ENCODE measurements at regions not wholly inside any gene's neighbourhood (a gene's known extent, or its start where the extent isn't known, plus 50 kb on each side); places are given as distances from the start of the nearest gene placed in this dataset.

- TF ChIP-seq POLR2A (IDR thresholded peaks at IDR 0.05; ENCODE audit: low read depth, low read length), result no peak
- TF ChIP-seq CTCF (IDR thresholded peaks at IDR 0.05; ENCODE audit: extremely low read depth in 1 of 2, insufficient read depth in 1 of 2, low read depth in 1 of 2, low read length in 2 of 2), result no peak
- no peak for TF ChIP-seq MAX (IDR thresholded peaks at IDR 0.05; ENCODE audit: insufficient read depth, insufficient read length)
- no peak for TF ChIP-seq EZH2 (IDR thresholded peaks at IDR 0.05; ENCODE audit: borderline replicate concordance, low read depth, low read length, severe bottlenecking)
- no peak for TF ChIP-seq POLR2AphosphoS5 (IDR thresholded peaks at IDR 0.05; ENCODE audit: insufficient read depth, low read depth, low read length)
- TF ChIP-seq JUN (IDR thresholded peaks at IDR 0.05; ENCODE audit: borderline replicate concordance, insufficient read depth, insufficient read length, low read depth), result no peak
These were observed 202.0 kb downstream of the RRAGB start for GRCh38 chrX:55919367-55920221.
